K562 (cell line): ENCODE measurements at regions not wholly inside any gene's neighbourhood (a gene's known extent, or its start where the extent isn't known, plus 50 kb on each side); places are given as distances from the start of the nearest gene placed in this dataset.

Source experiments
- ATF7 ChIP-seq: fragments of 450-650 bp; IDR thresholded peaks from 2 replicates; pipeline ENCODE4 v1.7.1; 2014; ENCODE audit warnings: mild to moderate bottlenecking, moderate library complexity
- C11orf30 ChIP-seq: fragments of 450-650 bp; IDR thresholded peaks from 2 replicates; pipeline ENCODE4 v1.6.1; 2016; ENCODE audit warnings: low read depth, mild to moderate bottlenecking
- CBX3 ChIP-seq, 2 experiments: IDR thresholded peaks; 1 replicate in 1 of 2; 2 replicates in 1 of 2; pipeline ENCODE4 v1.6.1; 2012; ENCODE audit warnings: inconsistent platforms in 2 of 2, low read length in 2 of 2, borderline replicate concordance in 1 of 2, control low read depth in 1 of 2
- CHAMP1 ChIP-seq: fragments of 450-650 bp; IDR thresholded peaks from 2 replicates; pipeline ENCODE4 v1.6.1; 2016; ENCODE audit warnings: mild to moderate bottlenecking
- ELK3 ChIP-seq: fragments of 450-650 bp; formaldehyde crosslinking; IDR thresholded peaks from 2 replicates; pipeline ENCODE4 v1.4.0; 2020; ENCODE audit warnings: mild to moderate bottlenecking
- FOXK2 ChIP-seq, 2 experiments: fragments of 450-650 bp; IDR thresholded peaks in 1 of 2; conservative IDR thresholded peaks in 1 of 2; 2 replicates each; pipeline ENCODE4 v1.6.1; 2016; ENCODE audit warnings: low read depth in 2 of 2, mild to moderate bottlenecking in 1 of 2
- KAT7 ChIP-seq: sonication (generic); formaldehyde crosslinking; IDR thresholded peaks from 2 replicates; pipeline ENCODE4 v1.8.0; 2022; ENCODE audit warnings: missing genetic modification reagents, mild to moderate bottlenecking, borderline replicate concordance
- KAT8 ChIP-seq: fragments of 450-650 bp; IDR thresholded peaks from 2 replicates; pipeline ENCODE4 v1.6.1; 2016; ENCODE audit warnings: low read depth, mild to moderate bottlenecking
- MYBL2 ChIP-seq, 2 experiments: fragments of 450-650 bp in 1 of 2; sonication (generic) in 1 of 2; formaldehyde crosslinking in 1 of 2; IDR thresholded peaks; 2 replicates each; pipeline versions ENCODE4 v1.6.1 to v1.8.1; 2017 to 2022; ENCODE audit warnings: borderline replicate concordance in 1 of 2, inconsistent platforms in 1 of 2, low read depth in 1 of 2, mild to moderate bottlenecking in 1 of 2, missing genetic modification reagents in 1 of 2, moderate library complexity in 1 of 2
- PRDM10 ChIP-seq: fragments of 450-650 bp; IDR thresholded peaks from 2 replicates; pipeline ENCODE4 v1.6.1; 2018; ENCODE audit not compliant: partially characterized antibody
- ZFP30 ChIP-seq: fragments of 250-450 bp; sonication (Bioruptor Pico); IDR thresholded peaks from 2 replicates; pipeline ENCODE4 v1.8.0; 2022; ENCODE audit warnings: moderate library complexity, mild to moderate bottlenecking, inconsistent platforms, borderline replicate concordance
- ZNF143 ChIP-seq: sonication (generic); formaldehyde crosslinking; IDR thresholded peaks from 2 replicates; pipeline ENCODE4 v1.9.0; 2022; ENCODE audit warnings: mild to moderate bottlenecking, missing genetic modification reagents
- ZNF212 ChIP-seq: fragments of 450-650 bp; formaldehyde crosslinking; IDR thresholded peaks from 2 replicates; pipeline ENCODE4 v1.4.0; 2020; ENCODE audit warnings: mild to moderate bottlenecking
- ZNF311 ChIP-seq: fragments of 250-450 bp; sonication (Bioruptor Pico); IDR thresholded peaks from 2 replicates; pipeline ENCODE4 v1.4.0; 2020; ENCODE audit warnings: mild to moderate bottlenecking, moderate library complexity
- ZNF316 ChIP-seq: fragments of 450-650 bp; IDR thresholded peaks from 2 replicates; pipeline ENCODE4 v1.6.1; 2016
- ZNF41 ChIP-seq: fragments of 250-450 bp; sonication (Bioruptor Pico); conservative IDR thresholded peaks from 2 replicates; pipeline ENCODE4 v1.4.0; 2020; ENCODE audit warnings: mild to moderate bottlenecking
- ZNF717 ChIP-seq: fragments of 250-450 bp; sonication (Bioruptor Pico); IDR thresholded peaks from 2 replicates; pipeline ENCODE4 v1.5.0; 2021
- TF ChIP-seq, protein P1 (sequence below), 2 experiments: fragments of 150-350 bp in 1 of 2; IDR thresholded peaks; 2 replicates each; pipeline ENCODE4 v1.6.1; 2012 to 2016; ENCODE audit warnings: low read depth in 2 of 2, low read length in 2 of 2, mild to moderate bottlenecking in 1 of 2, moderate library complexity in 1 of 2

GRCh38 chr2:156702541-156702940 lies 266.4 kb downstream of the GPD2 start (continued):
- 0 out of 3 replicates have a peak, but pooled peaks of 1 of the 2 experiments have one; percentile 27 for TF ChIP-seq CBX3 (IDR thresholded peaks at IDR 0.05; ENCODE audit: borderline replicate concordance in 1 of 2, low read length in 2 of 2)
- no peak for TF ChIP-seq ZNF212 (CRISPR knock-in tag)
- TF ChIP-seq ZNF143 (CRISPR knock-in tag) = no peak
- TF ChIP-seq ZNF311 = peak; percentile 50; the same call in 1 of the 2 replicates
- no peak for TF ChIP-seq KAT7 (CRISPR knock-in tag)
- TF ChIP-seq ZNF717 = no peak
- TF ChIP-seq KAT8 = no peak
- TF ChIP-seq ELK3 (CRISPR knock-in tag) = no peak
- TF ChIP-seq CHAMP1 = no peak
- peak; percentile 94 for TF ChIP-seq ZNF316
- no peak for TF ChIP-seq ATF7
- TF ChIP-seq MYBL2 (IDR thresholded peaks at IDR 0.05; ENCODE audit: low read depth) = peak; percentile 13; the same call in 1 of the 2 replicates
- no peak for TF ChIP-seq MYBL2 (CRISPR knock-in tag; IDR thresholded peaks at IDR 0.05; ENCODE audit: borderline replicate concordance)
- TF ChIP-seq, protein P1, sequence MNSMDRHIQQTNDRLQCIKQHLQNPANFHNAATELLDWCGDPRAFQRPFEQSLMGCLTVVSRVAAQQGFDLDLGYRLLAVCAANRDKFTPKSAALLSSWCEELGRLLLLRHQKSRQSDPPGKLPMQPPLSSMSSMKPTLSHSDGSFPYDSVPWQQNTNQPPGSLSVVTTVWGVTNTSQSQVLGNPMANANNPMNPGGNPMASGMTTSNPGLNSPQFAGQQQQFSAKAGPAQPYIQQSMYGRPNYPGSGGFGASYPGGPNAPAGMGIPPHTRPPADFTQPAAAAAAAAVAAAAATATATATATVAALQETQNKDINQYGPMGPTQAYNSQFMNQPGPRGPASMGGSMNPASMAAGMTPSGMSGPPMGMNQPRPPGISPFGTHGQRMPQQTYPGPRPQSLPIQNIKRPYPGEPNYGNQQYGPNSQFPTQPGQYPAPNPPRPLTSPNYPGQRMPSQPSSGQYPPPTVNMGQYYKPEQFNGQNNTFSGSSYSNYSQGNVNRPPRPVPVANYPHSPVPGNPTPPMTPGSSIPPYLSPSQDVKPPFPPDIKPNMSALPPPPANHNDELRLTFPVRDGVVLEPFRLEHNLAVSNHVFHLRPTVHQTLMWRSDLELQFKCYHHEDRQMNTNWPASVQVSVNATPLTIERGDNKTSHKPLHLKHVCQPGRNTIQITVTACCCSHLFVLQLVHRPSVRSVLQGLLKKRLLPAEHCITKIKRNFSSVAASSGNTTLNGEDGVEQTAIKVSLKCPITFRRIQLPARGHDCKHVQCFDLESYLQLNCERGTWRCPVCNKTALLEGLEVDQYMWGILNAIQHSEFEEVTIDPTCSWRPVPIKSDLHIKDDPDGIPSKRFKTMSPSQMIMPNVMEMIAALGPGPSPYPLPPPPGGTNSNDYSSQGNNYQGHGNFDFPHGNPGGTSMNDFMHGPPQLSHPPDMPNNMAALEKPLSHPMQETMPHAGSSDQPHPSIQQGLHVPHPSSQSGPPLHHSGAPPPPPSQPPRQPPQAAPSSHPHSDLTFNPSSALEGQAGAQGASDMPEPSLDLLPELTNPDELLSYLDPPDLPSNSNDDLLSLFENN (IDR thresholded peaks at IDR 0.05; ENCODE audit: low read depth in 2 of 2, low read length in 2 of 2) = no peak
- TF ChIP-seq FOXK2 (conservative IDR thresholded peaks at IDR 0.05 in 1 of 2, IDR thresholded peaks at IDR 0.05 in 1 of 2; ENCODE audit: low read depth in 2 of 2) = no peak
- TF ChIP-seq ZFP30 (CRISPR knock-in tag) = no peak
- no peak for TF ChIP-seq PRDM10
- TF ChIP-seq ZNF41 = no peak
- TF ChIP-seq C11orf30 = peak; percentile 86
